HepG2 (cell line): ENCODE measurements at regions not wholly inside any gene's neighbourhood (a gene's known extent, or its start where the extent isn't known, plus 50 kb on each side); places are given as distances from the start of the nearest gene placed in this dataset.

Experiments
- AHR ChIP-seq: IDR thresholded peaks from 2 replicates; pipeline ENCODE4 v1.6.1; 2018; ENCODE audit warnings: missing genetic modification reagents, missing compliant biosample characterization
- ATF1 ChIP-seq: IDR thresholded peaks from 2 replicates; pipeline ENCODE4 v1.6.1; 2016; ENCODE audit warnings: mild to moderate bottlenecking, control low read depth
- BCL3 ChIP-seq: sonication (generic); formaldehyde crosslinking; IDR thresholded peaks from 2 replicates; pipeline ENCODE4 v1.5.1; 2020; ENCODE audit warnings: mild to moderate bottlenecking, missing genetic modification reagents, moderate library complexity
- FOXK2 ChIP-seq: fragments of 450-650 bp; IDR thresholded peaks from 2 replicates; pipeline ENCODE4 v1.6.1; 2016
- HINFP ChIP-seq: sonication (generic); formaldehyde crosslinking; IDR thresholded peaks from 2 replicates; pipeline ENCODE4 v1.4.0; 2020; ENCODE audit warnings: low read depth, mild to moderate bottlenecking, missing genetic modification reagents
- HMG20A ChIP-seq: IDR thresholded peaks from 2 replicates; pipeline ENCODE4 v1.6.1; 2016; ENCODE audit warnings: borderline replicate concordance
- HOXD1 ChIP-seq: sonication (generic); formaldehyde crosslinking; IDR thresholded peaks from 2 replicates; pipeline ENCODE4 v1.5.0; 2020; ENCODE audit warnings: missing genetic modification reagents
- IRF2 ChIP-seq: IDR thresholded peaks from 2 replicates; pipeline ENCODE4 v1.6.1; 2018; ENCODE audit warnings: missing genetic modification reagents, missing compliant biosample characterization
- LCORL ChIP-seq, 2 experiments: fragments of 450-650 bp in 1 of 2; sonication (generic) in 1 of 2; formaldehyde crosslinking in 1 of 2; IDR thresholded peaks; 2 replicates each; pipeline versions ENCODE4 v1.5.0 to v1.6.1; 2017 to 2020; ENCODE audit warnings: antibody characterized with exemption in 1 of 2, missing genetic modification reagents in 1 of 2
- MATR3 ChIP-seq: sonication (generic); formaldehyde crosslinking; IDR thresholded peaks from 2 replicates; pipeline ENCODE4 v1.4.0; 2020; ENCODE audit warnings: missing genetic modification reagents
- PPARG ChIP-seq: conservative IDR thresholded peaks from 2 replicates; pipeline ENCODE4 v1.6.1; 2016; ENCODE audit warnings: missing biosample characterization, missing genetic modification reagents
- PRMT3 ChIP-seq: sonication (generic); formaldehyde crosslinking; IDR thresholded peaks from 2 replicates; pipeline ENCODE4 v1.8.1; 2022; ENCODE audit warnings: low read depth, mild to moderate bottlenecking, moderate library complexity, missing genetic modification reagents, borderline replicate concordance
- SNAI1 ChIP-seq: sonication (generic); formaldehyde crosslinking; IDR thresholded peaks from 2 replicates; pipeline ENCODE4 v1.5.0; 2020; ENCODE audit warnings: mild to moderate bottlenecking, missing genetic modification reagents, borderline replicate concordance
- ZBTB4 ChIP-seq: sonication (generic); formaldehyde crosslinking; IDR thresholded peaks from 2 replicates; pipeline ENCODE4 v1.4.0; 2020; ENCODE audit warnings: missing genetic modification reagents, mild to moderate bottlenecking, borderline replicate concordance
- ZFP37 ChIP-seq: sonication (generic); formaldehyde crosslinking; IDR thresholded peaks from 2 replicates; pipeline ENCODE4 v1.4.0; 2020; ENCODE audit warnings: missing genetic modification reagents, borderline replicate concordance
- ZNF296 ChIP-seq: sonication (generic); formaldehyde crosslinking; conservative IDR thresholded peaks from 2 replicates; pipeline ENCODE4 v1.5.0; 2020; ENCODE audit warnings: mild to moderate bottlenecking, missing genetic modification reagents
- ZNF383 ChIP-seq: sonication (generic); formaldehyde crosslinking; IDR thresholded peaks from 2 replicates; pipeline ENCODE4 v1.4.0; 2020; ENCODE audit warnings: missing genetic modification reagents, mild to moderate bottlenecking, borderline replicate concordance
- ZNF484 ChIP-seq: sonication (generic); formaldehyde crosslinking; IDR thresholded peaks from 2 replicates; pipeline ENCODE4 v1.5.1; 2020; ENCODE audit warnings: mild to moderate bottlenecking, low read depth, missing genetic modification reagents, borderline replicate concordance
- ZNF75D ChIP-seq: sonication (generic); formaldehyde crosslinking; IDR thresholded peaks from 2 replicates; pipeline ENCODE4 v1.8.1; 2023; ENCODE audit warnings: missing genetic modification reagents, mild to moderate bottlenecking, borderline replicate concordance
- ZNF816 ChIP-seq: sonication (generic); formaldehyde crosslinking; IDR thresholded peaks from 2 replicates; pipeline ENCODE4 v1.8.0; 2022; ENCODE audit warnings: missing genetic modification reagents, mild to moderate bottlenecking, borderline replicate concordance
- TF ChIP-seq, protein P1 (sequence below): sonication (generic); formaldehyde crosslinking; IDR thresholded peaks from 2 replicates; pipeline ENCODE4 v1.5.0; 2020; ENCODE audit warnings: missing genetic modification reagents
- TF ChIP-seq, protein P2 (sequence below): sonication (generic); formaldehyde crosslinking; IDR thresholded peaks from 2 replicates; pipeline ENCODE4 v1.5.1; 2020; ENCODE audit warnings: missing genetic modification reagents, mild to moderate bottlenecking, borderline replicate concordance

DNA sequence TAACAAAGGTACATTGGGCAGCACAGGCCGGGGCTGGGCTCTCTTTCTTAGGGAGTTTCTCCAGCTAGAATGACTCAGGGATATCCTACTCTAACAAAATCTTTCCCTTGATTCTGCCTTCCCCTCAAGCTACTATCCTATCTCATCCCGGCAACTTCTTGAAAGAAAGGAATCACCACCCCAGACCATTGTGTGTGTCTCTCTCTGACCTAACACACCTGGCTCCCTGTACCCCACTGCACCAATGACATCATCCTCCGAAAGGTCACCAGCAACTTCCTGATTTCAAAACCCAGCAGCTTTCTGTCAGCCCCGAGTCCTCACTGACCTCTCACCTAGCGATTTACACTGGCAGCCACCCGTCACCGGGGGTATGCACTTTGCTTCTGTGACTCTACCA lies 72.1 kb upstream of the MAP4K4 start (continued):
- TF ChIP-seq SNAI1 (CRISPR knock-in tag) = no peak
- TF ChIP-seq PPARG (CRISPR knock-in tag) = peak; percentile 98
- TF ChIP-seq, protein P1, sequence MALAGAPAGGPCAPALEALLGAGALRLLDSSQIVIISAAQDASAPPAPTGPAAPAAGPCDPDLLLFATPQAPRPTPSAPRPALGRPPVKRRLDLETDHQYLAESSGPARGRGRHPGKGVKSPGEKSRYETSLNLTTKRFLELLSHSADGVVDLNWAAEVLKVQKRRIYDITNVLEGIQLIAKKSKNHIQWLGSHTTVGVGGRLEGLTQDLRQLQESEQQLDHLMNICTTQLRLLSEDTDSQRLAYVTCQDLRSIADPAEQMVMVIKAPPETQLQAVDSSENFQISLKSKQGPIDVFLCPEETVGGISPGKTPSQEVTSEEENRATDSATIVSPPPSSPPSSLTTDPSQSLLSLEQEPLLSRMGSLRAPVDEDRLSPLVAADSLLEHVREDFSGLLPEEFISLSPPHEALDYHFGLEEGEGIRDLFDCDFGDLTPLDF (CRISPR knock-in tag) = no peak; the same call in 1 of the 2 replicates
- no peak for TF ChIP-seq FOXK2
- TF ChIP-seq ZNF383 (CRISPR knock-in tag) = no peak
- TF ChIP-seq ZBTB4 = 0 out of 2 replicates have a peak, but pooled peaks have one; percentile 33
- no peak for TF ChIP-seq LCORL (IDR thresholded peaks at IDR 0.05)
- TF ChIP-seq LCORL (CRISPR knock-in tag; IDR thresholded peaks at IDR 0.05) = 0 out of 2 replicates have a peak, but pooled peaks have one; percentile 19
- no peak for TF ChIP-seq ZNF484 (CRISPR knock-in tag)
- TF ChIP-seq HMG20A (CRISPR knock-in tag) = peak; percentile 46; the same call in 1 of the 2 replicates
- no peak for TF ChIP-seq ZNF296 (CRISPR knock-in tag)
- TF ChIP-seq HINFP (CRISPR knock-in tag) = no peak
- TF ChIP-seq MATR3 = no peak
- TF ChIP-seq ZFP37 (CRISPR knock-in tag) = no peak
- 0 out of 2 replicates have a peak, but pooled peaks have one; percentile 11 for TF ChIP-seq BCL3
- no peak for TF ChIP-seq IRF2 (CRISPR knock-in tag)
- TF ChIP-seq ZNF75D (CRISPR knock-in tag) = no peak
- no peak for TF ChIP-seq AHR (CRISPR knock-in tag)
- TF ChIP-seq HOXD1 (CRISPR knock-in tag) = no peak; the same call in 1 of the 2 replicates
- TF ChIP-seq PRMT3 (CRISPR knock-in tag) = no peak
- no peak for TF ChIP-seq ZNF816
- no peak for TF ChIP-seq ATF1 (CRISPR knock-in tag)
- TF ChIP-seq, protein P2, sequence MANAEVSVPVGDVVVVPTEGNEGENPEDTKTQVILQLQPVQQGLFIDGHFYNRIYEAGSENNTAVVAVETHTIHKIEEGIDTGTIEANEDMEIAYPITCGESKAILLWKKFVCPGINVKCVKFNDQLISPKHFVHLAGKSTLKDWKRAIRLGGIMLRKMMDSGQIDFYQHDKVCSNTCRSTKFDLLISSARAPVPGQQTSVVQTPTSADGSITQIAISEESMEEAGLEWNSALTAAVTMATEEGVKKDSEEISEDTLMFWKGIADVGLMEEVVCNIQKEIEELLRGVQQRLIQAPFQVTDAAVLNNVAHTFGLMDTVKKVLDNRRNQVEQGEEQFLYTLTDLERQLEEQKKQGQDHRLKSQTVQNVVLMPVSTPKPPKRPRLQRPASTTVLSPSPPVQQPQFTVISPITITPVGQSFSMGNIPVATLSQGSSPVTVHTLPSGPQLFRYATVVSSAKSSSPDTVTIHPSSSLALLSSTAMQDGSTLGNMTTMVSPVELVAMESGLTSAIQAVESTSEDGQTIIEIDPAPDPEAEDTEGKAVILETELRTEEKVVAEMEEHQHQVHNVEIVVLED = no peak
